WTC11 (cell line): ENCODE measurements at regions not wholly inside any gene's neighbourhood (a gene's known extent, or its start where the extent isn't known, plus 50 kb on each side); places are given as distances from the start of the nearest gene placed in this dataset.

Experiments used
- ATAC-seq: fragments of 200-7000 bp; cut with Tn5 transposase; 2 replicates; pipeline ENCODE4 v1.10.0; 2021; ENCODE audit warnings: mild to moderate bottlenecking, moderate library complexity
- CTCF ChIA-PET: fragments of 300-600 bp; sonication (Branson Sonifier 250); formaldehyde crosslinking; loops from one replicate; lab custom pipeline; 2021; ENCODE audit warnings: antibody characterized with exemption; lab: Charles Lee
- POLR2A ChIA-PET: fragments of 350-600 bp; sonication (Branson Sonifier 250); formaldehyde crosslinking; loops from one replicate; lab custom pipeline; 2021; ENCODE audit warnings: antibody characterized with exemption; lab: Charles Lee
- DNase-seq: peaks from one replicate; pipeline ENCODE4 v3.0.0; 2021; ENCODE audit warnings: low spot score
- H3K27ac Mint-ChIP-seq: 2 replicates; pipeline ENCODE4 v1.8.0; 2021; ENCODE audit warnings: mixed read lengths
- H3K27me3 Mint-ChIP-seq: 2 replicates; pipeline ENCODE4 v1.8.0; 2021; ENCODE audit warnings: low read depth, mild to moderate bottlenecking, moderate library complexity, mixed read lengths
- H3K36me3 Mint-ChIP-seq: 2 replicates; pipeline ENCODE4 v1.8.0; 2021; ENCODE audit warnings: mixed read lengths
- H3K4me1 Mint-ChIP-seq: 2 replicates; pipeline ENCODE4 v1.8.0; 2022; ENCODE audit warnings: mixed read lengths
- H3K4me3 Mint-ChIP-seq: 2 replicates; pipeline ENCODE4 v1.8.0; 2021; ENCODE audit warnings: mild to moderate bottlenecking, moderate library complexity, mixed read lengths
- H3K9me3 Mint-ChIP-seq: 2 replicates; pipeline ENCODE4 v1.8.0; 2021; ENCODE audit warnings: mixed read lengths
- ATF1 ChIP-seq: sonication (generic); formaldehyde crosslinking; IDR thresholded peaks from 2 replicates; pipeline ENCODE4 v1.8.1; 2023; ENCODE audit warnings: mild to moderate bottlenecking, moderate library complexity, missing genetic modification reagents
- ETV6 ChIP-seq: sonication (generic); formaldehyde crosslinking; IDR thresholded peaks from 2 replicates; pipeline ENCODE4 v1.8.1; 2022; ENCODE audit warnings: mild to moderate bottlenecking, missing genetic modification reagents
- FOXP1 ChIP-seq: sonication (generic); formaldehyde crosslinking; IDR thresholded peaks from 2 replicates; pipeline ENCODE4 v1.8.0; 2022; ENCODE audit warnings: missing genetic modification reagents, mild to moderate bottlenecking, moderate library complexity, borderline replicate concordance
- GABPB1 ChIP-seq: sonication (generic); formaldehyde crosslinking; IDR thresholded peaks from 2 replicates; pipeline ENCODE4 v1.8.1; 2023; ENCODE audit warnings: mild to moderate bottlenecking, missing genetic modification reagents
- GTF2I ChIP-seq: fragments of 250-450 bp; sonication (Bioruptor Pico); conservative IDR thresholded peaks from 2 replicates; pipeline ENCODE4 v1.4.0; 2021; ENCODE audit warnings: mild to moderate bottlenecking
- HMGA2 ChIP-seq: fragments of 250-450 bp; sonication (Bioruptor Pico); IDR thresholded peaks from 2 replicates; pipeline ENCODE4 v1.4.0; 2021; ENCODE audit warnings: mild to moderate bottlenecking, moderate library complexity
- HMGXB4 ChIP-seq: sonication (generic); formaldehyde crosslinking; IDR thresholded peaks from 2 replicates; pipeline ENCODE4 v1.8.1; 2023; ENCODE audit warnings: mild to moderate bottlenecking, moderate library complexity, missing genetic modification reagents
- JAZF1 ChIP-seq: fragments of 250-450 bp; sonication (Bioruptor Pico); IDR thresholded peaks from 2 replicates; pipeline ENCODE4 v1.9.0; 2021; ENCODE audit warnings: moderate library complexity, mild to moderate bottlenecking, inconsistent platforms
- MXD4 ChIP-seq: fragments of 250-450 bp; sonication (Bioruptor Pico); IDR thresholded peaks from 2 replicates; pipeline ENCODE4 v1.8.0; 2021; ENCODE audit warnings: mild to moderate bottlenecking, moderate library complexity, borderline replicate concordance
- MYBL2 ChIP-seq: sonication (generic); formaldehyde crosslinking; IDR thresholded peaks from 2 replicates; pipeline ENCODE4 v1.8.1; 2023; ENCODE audit warnings: mild to moderate bottlenecking, moderate library complexity, missing genetic modification reagents
- SMAD3 ChIP-seq: sonication (generic); formaldehyde crosslinking; IDR thresholded peaks from 2 replicates; pipeline ENCODE4 v1.8.0; 2022; ENCODE audit warnings: missing genetic modification reagents, mild to moderate bottlenecking, borderline replicate concordance
- TCF7 ChIP-seq: sonication (generic); formaldehyde crosslinking; IDR thresholded peaks from 2 replicates; pipeline ENCODE4 v1.8.0; 2022; ENCODE audit warnings: mild to moderate bottlenecking, low read depth, missing genetic modification reagents, moderate library complexity
- TEAD4 ChIP-seq: sonication (generic); formaldehyde crosslinking; IDR thresholded peaks from 2 replicates; pipeline ENCODE4 v1.8.0; 2022; ENCODE audit warnings: mild to moderate bottlenecking, missing genetic modification reagents
- ZNF317 ChIP-seq: sonication (generic); formaldehyde crosslinking; IDR thresholded peaks from 2 replicates; pipeline ENCODE4 v1.8.1; 2023; ENCODE audit warnings: low read depth, mild to moderate bottlenecking, moderate library complexity, missing genetic modification reagents, borderline replicate concordance
- ZNF671 ChIP-seq: fragments of 250-450 bp; sonication (Bioruptor Pico); IDR thresholded peaks from 2 replicates; pipeline ENCODE4 v1.8.0; 2021; ENCODE audit warnings: mild to moderate bottlenecking
- ZSCAN18 ChIP-seq: fragments of 250-450 bp; sonication (Bioruptor Pico); IDR thresholded peaks from 2 replicates; pipeline ENCODE4 v2.1.2; 2022; ENCODE audit warnings: mild to moderate bottlenecking, moderate library complexity
- TF ChIP-seq, protein P1 (sequence below): sonication (generic); formaldehyde crosslinking; IDR thresholded peaks from 2 replicates; pipeline ENCODE4 v1.8.1; 2022; ENCODE audit warnings: mild to moderate bottlenecking, moderate library complexity, missing genetic modification reagents
- TF ChIP-seq, protein P2 (sequence below): sonication (generic); formaldehyde crosslinking; IDR thresholded peaks from 2 replicates; pipeline ENCODE4 v1.8.0; 2022; ENCODE audit warnings: mild to moderate bottlenecking, missing genetic modification reagents
- TF ChIP-seq, protein P3 (sequence below): sonication (generic); formaldehyde crosslinking; IDR thresholded peaks from 2 replicates; pipeline ENCODE4 v1.8.1; 2023; ENCODE audit warnings: mild to moderate bottlenecking, missing genetic modification reagents, moderate library complexity
- TF ChIP-seq, protein P4 (sequence below): sonication (generic); formaldehyde crosslinking; IDR thresholded peaks from 2 replicates; pipeline ENCODE4 v1.8.0; 2023; ENCODE audit warnings: missing genetic modification reagents

DNA sequence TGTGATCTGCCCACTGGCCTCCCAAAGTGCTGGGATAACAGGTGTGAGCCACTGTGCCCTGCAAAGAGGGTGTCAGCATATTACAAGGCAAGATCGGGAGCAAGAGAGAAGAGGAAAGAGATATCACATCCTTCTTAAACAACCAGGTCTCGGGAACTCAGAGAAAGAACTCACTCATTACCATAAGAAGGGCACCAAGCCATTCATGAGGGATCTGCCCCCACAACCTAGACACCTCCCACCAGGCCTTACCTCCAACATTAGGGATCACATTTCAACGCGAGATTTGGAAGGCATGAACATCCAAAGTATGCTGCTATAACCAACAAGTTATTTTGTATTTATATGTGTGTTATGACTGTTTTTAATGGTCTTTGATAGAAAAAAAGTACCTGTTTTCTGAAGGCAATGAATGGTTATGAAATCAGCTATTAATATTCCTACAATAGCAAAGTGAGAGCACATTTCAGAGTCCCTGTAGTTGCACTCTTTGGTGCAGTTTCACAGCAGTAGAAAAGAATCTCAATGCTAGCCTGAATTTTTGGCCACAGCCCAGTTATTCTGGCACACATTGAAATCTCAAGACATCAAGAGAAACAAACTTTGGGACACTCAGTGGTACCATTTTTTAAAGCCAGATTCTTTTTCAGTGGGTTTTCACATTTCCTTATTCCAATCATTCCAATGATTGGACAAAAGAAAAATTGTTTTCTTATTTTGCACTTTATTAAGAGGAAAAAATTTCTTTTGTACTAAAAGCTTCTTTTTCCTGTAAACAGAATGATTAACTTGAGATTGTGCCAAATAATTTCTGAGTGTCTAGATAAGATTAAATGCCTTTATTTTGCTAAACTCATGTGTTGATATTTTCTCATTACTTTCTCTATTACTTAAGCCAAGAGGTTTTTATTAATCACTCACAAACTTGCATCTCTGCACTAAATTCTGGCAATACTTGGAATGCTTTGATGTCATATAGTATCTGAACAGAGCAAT lies 582.6 kb upstream of the ATP2B1 start (continued):
- TF ChIP-seq ZSCAN18 (CRISPR knock-in tag): no peak
- TF ChIP-seq GTF2I (CRISPR knock-in tag): no peak
- no peak for TF ChIP-seq JAZF1 (CRISPR knock-in tag)
- TF ChIP-seq, protein P1, sequence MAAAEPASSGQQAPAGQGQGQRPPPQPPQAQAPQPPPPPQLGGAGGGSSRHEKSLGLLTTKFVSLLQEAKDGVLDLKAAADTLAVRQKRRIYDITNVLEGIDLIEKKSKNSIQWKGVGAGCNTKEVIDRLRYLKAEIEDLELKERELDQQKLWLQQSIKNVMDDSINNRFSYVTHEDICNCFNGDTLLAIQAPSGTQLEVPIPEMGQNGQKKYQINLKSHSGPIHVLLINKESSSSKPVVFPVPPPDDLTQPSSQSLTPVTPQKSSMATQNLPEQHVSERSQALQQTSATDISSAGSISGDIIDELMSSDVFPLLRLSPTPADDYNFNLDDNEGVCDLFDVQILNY: no peak

DNA sequence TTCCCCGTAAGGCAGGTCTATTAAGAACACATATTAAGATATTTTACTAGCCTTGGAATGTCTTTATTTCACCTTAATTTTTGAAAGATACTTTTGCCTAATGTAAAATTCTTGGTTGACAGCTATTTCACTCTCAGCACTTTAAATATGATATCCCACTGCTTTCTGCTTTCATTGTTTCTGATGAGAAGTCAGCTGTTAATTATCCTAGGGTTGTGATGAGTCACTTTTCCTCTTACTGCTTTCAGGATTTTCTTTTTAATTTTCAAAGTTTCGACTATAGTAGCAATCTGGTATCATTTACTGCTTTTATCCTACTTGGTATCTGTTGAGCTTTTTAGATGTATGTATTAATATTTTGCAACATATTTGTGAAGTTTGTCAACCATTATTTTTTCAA lies 578.9 kb upstream of the ATP2B1 start:
- ChIA-PET POLR2A (no interaction called here), CTCF (no interaction called here)
- ATAC-seq: no peak
- Mint-ChIP-seq H3K36me3 (peaks cover 37% of the 10 kb centered on the region), H3K27me3 (no peaks in the 10 kb centered on the region), H3K9me3 (peaks cover 54% of the 10 kb centered on the region), H3K4me3 (no peak overlapping the region), H3K27ac (no peak overlapping the region), H3K4me1 (peaks cover 24% of the 10 kb centered on the region)
- no peak for DNase-seq
- TF ChIP-seq ZNF317 (CRISPR knock-in tag): peak; percentile 97
- TF ChIP-seq, protein P2, sequence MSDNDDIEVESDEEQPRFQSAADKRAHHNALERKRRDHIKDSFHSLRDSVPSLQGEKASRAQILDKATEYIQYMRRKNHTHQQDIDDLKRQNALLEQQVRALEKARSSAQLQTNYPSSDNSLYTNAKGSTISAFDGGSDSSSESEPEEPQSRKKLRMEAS (CRISPR knock-in tag): no peak

DNA sequence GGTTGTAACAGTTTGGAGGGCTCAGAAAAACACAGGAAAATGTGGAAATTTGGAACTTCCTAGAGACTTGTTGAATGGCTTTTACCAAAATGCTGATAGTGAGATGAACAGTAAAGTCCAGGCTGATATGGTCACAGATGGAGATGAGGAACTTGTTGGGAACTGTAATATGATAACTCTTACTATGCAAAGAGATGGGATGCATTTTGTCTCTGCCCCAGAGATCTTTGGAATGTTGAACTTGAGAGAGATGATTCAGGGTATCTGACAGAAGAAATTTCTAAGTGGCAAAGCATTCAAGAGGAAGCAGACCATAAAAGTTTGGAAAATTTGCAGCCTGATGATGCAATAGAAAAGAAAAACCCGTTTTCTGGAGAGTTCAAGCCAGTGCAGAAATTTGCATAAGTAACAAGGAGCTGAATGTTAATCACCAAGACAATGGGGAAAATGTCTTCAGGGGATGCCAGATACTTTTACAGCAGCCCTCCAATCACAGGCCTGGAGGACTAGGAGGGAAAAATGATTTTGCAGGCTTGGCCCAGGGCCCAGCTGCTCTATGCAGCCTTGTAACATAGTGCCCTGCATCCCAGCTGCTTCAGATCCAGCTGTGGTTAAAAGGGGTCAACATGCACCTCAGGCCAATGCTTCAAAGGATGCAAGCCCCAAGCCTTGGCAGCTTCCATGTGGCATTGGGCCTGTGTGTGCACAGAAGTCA lies 572.7 kb upstream of the ATP2B1 start:
- no peak for TF ChIP-seq MXD4 (CRISPR knock-in tag)
- TF ChIP-seq ETV6 (CRISPR knock-in tag): no peak
- TF ChIP-seq, protein P3, sequence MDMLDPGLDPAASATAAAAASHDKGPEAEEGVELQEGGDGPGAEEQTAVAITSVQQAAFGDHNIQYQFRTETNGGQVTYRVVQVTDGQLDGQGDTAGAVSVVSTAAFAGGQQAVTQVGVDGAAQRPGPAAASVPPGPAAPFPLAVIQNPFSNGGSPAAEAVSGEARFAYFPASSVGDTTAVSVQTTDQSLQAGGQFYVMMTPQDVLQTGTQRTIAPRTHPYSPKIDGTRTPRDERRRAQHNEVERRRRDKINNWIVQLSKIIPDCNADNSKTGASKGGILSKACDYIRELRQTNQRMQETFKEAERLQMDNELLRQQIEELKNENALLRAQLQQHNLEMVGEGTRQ: no peak
- TF ChIP-seq, protein P1: no peak
- TF ChIP-seq ZNF671 (CRISPR knock-in tag): no peak
- TF ChIP-seq FOXP1: no peak
- TF ChIP-seq TCF7: no peak
- no peak for TF ChIP-seq SMAD3 (CRISPR knock-in tag)
- TF ChIP-seq, protein P4, sequence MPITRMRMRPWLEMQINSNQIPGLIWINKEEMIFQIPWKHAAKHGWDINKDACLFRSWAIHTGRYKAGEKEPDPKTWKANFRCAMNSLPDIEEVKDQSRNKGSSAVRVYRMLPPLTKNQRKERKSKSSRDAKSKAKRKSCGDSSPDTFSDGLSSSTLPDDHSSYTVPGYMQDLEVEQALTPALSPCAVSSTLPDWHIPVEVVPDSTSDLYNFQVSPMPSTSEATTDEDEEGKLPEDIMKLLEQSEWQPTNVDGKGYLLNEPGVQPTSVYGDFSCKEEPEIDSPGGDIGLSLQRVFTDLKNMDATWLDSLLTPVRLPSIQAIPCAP (CRISPR knock-in tag): no peak
- TF ChIP-seq MYBL2: no peak
- TF ChIP-seq GABPB1 (CRISPR knock-in tag): no peak
- no peak for TF ChIP-seq ATF1 (CRISPR knock-in tag)
- TF ChIP-seq HMGA2 (CRISPR knock-in tag): no peak
- TF ChIP-seq TEAD4 (CRISPR knock-in tag): no peak
- TF ChIP-seq HMGXB4 (CRISPR knock-in tag): no peak
- TF ChIP-seq, all 79 proteins: peak for 0
- Mint-ChIP-seq H3K27ac (no peak overlapping the region), H3K27me3 (peaks cover 4% of the 10 kb centered on the region), H3K9me3 (peaks cover 74% of the 10 kb centered on the region), H3K4me1 (no peaks in the 10 kb centered on the region), H3K4me3 (no peak overlapping the region), H3K36me3 (peaks cover 43% of the 10 kb centered on the region)
- ATAC-seq: no peak
- ChIA-PET CTCF (no interaction called here), POLR2A (no interaction called here)
- DNase-seq: no peak
